Small intestine (tissue), 7 donors: ENCODE measurements at regions not wholly inside any gene's neighbourhood (a gene's known extent, or its start where the extent isn't known, plus 50 kb on each side); places are given as distances from the start of the nearest gene placed in this dataset.

Source experiments
- DNase-seq, 2 donors: peaks; one replicate each; pipeline versions ENCODE4 v3.0.0 to v3.0.0-alpha.2; 2013
- FAIRE-seq: peaks from 2 replicates; lab custom pipeline; 2012; peaks lifted over from hg19 to GRCh38; lab: Jason Lieb, UNC
- H3K27ac ChIP-seq, 3 donors: one replicate each; pipeline ENCODE4 v1.5.1; 2013; ENCODE audit warnings: low read length in 2 of 3, mild to moderate bottlenecking in 2 of 3, control low read depth in 1 of 3, inconsistent platforms in 1 of 3, low read depth in 1 of 3, moderate library complexity in 1 of 3
- H3K27me3 ChIP-seq, 3 donors: one replicate each; pipeline ENCODE4 v1.6.1; 2013; ENCODE audit warnings: low read length in 3 of 3, inconsistent platforms in 1 of 3; ENCODE audit not compliant: control insufficient read depth in 3 of 3, insufficient read depth in 3 of 3
- H3K36me3 ChIP-seq, 3 donors: one replicate each; pipeline ENCODE4 v1.6.1; 2013; ENCODE audit warnings: low read length in 3 of 3, inconsistent platforms in 1 of 3, low read depth in 1 of 3, mild to moderate bottlenecking in 1 of 3, moderate library complexity in 1 of 3; ENCODE audit not compliant: control insufficient read depth in 3 of 3, insufficient read depth in 2 of 3
- H3K4me1 ChIP-seq, 3 donors: one replicate each; pipeline ENCODE4 v1.6.1; 2013; ENCODE audit warnings: low read length in 2 of 3, inconsistent platforms in 1 of 3, low read depth in 1 of 3, mild to moderate bottlenecking in 1 of 3, moderate library complexity in 1 of 3; ENCODE audit not compliant: control insufficient read depth in 3 of 3, insufficient read depth in 2 of 3
- H3K4me3 ChIP-seq, 3 donors: one replicate each; pipeline ENCODE4 v1.5.1; 2013; ENCODE audit warnings: low read length in 3 of 3, control low read depth in 1 of 3, inconsistent platforms in 1 of 3, low read depth in 1 of 3, mild to moderate bottlenecking in 1 of 3, moderate library complexity in 1 of 3
- H3K9me3 ChIP-seq, 2 donors: one replicate each; pipeline ENCODE4 v1.6.1; 2013; ENCODE audit warnings: low read depth in 1 of 2, low read length in 1 of 2; ENCODE audit not compliant: control insufficient read depth in 2 of 2, insufficient read depth in 1 of 2
- WGBS, 3 donors: extraction: QIAGEN DNeasy Blood & Tissue Kit; methylation state at CpG; one replicate each; pipeline ENCODE4 v1.1.7; 2013; 5-methylcytosine and 5-hydroxymethylcytosine counted together
- donor health status: healthy with polysubstance abuse.
- donor health status: control.
- donor health status: control.
- donor health status: Bipolar disorder and iron deficiency.
- donor health status: healthy.

GRCh38 chr10:60494774-60495173 is 105.1 kb upstream of the ANK3 start:
- FAIRE-seq = no peak
- H3K27me3 ChIP-seq = no peaks in the 10 kb centered on the region
- H3K36me3 ChIP-seq = no peaks in the 10 kb centered on the region
- no peak overlapping the region for H3K27ac ChIP-seq
- DNase-seq = no peak
- no peaks in the 10 kb centered on the region for H3K9me3 ChIP-seq
- H3K4me3 ChIP-seq = no peak overlapping the region
- WGBS, 3 donors = 91 to 97% (median 93%) methylated on average over 2 of the region's 2 CpGs
- H3K4me1 ChIP-seq = peaks cover 0 to 2% (median 0%) of the 10 kb centered on the region in 3 donors

GRCh38 chr10:60491162-60491561 is 101.5 kb upstream of the ANK3 start:
- no peaks in the 10 kb centered on the region for H3K27me3 ChIP-seq
- WGBS, 3 donors = 81 to 83% (median 82%) methylated on average over 2 of the region's 2 CpGs
- H3K27ac ChIP-seq = no peak overlapping the region
- no peaks in the 10 kb centered on the region for H3K36me3 ChIP-seq
- H3K4me1 ChIP-seq = peaks cover 0 to 2% (median 0%) of the 10 kb centered on the region in 3 donors
- H3K4me3 ChIP-seq = no peak overlapping the region
- no peak for DNase-seq
- no peaks in the 10 kb centered on the region for H3K9me3 ChIP-seq
- FAIRE-seq = no peak

- H3K4me1 ChIP-seq = peaks cover 0 to 2% (median 0%) of the 10 kb centered on the region in 3 donors
- no peaks in the 10 kb centered on the region for H3K27me3 ChIP-seq
- no peak overlapping the region for H3K27ac ChIP-seq
- no peak overlapping the region for H3K4me3 ChIP-seq
- H3K9me3 ChIP-seq = no peaks in the 10 kb centered on the region
- DNase-seq (no peak), FAIRE-seq (no peak)
- H3K36me3 ChIP-seq = no peaks in the 10 kb centered on the region
- WGBS, 3 donors = 62 to 80% (median 69%) methylated on average over 3 of the region's 3 CpGs
These were observed 100.3 kb upstream of the ANK3 start for GRCh38 chr10:60490013-60490412.

DNA sequence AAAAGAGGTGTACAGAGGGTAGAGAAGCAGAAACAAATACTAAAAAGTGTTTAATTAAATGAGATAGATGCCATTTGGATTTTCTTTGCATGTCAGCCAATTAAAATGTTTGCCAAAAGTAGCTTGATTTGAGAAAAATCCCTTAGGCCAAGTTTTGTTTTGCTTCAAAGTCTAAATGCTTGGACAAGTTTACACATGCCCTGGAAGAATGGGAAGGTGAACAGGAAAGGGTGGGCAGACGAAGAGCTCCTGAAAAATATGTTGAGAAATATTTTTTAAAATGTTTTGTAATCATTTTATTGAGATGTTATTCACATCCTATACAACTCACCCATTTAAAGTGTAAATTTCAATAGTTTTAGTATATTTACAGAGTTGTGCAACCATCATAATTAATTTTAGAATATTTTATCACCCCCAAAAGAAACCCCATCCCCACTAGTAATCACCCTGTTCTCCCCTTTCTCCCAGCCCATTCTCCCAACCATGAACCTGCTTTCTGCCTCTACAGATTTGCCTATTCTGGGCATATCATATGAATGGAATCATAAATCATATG is 98.5 kb upstream of the ANK3 start:
- H3K27me3 ChIP-seq = no peaks in the 10 kb centered on the region
- H3K4me1 ChIP-seq = peaks cover 0 to 2% (median 0%) of the 10 kb centered on the region in 3 donors
- no peaks in the 10 kb centered on the region for H3K9me3 ChIP-seq
- H3K36me3 ChIP-seq = no peaks in the 10 kb centered on the region
- H3K4me3 ChIP-seq = no peak overlapping the region
- no peak overlapping the region for H3K27ac ChIP-seq
- FAIRE-seq (no peak), DNase-seq (no peak)
- 70 to 83% (median 78%) methylated on average over 1 of the region's 1 CpG for WGBS, 3 donors

DNA sequence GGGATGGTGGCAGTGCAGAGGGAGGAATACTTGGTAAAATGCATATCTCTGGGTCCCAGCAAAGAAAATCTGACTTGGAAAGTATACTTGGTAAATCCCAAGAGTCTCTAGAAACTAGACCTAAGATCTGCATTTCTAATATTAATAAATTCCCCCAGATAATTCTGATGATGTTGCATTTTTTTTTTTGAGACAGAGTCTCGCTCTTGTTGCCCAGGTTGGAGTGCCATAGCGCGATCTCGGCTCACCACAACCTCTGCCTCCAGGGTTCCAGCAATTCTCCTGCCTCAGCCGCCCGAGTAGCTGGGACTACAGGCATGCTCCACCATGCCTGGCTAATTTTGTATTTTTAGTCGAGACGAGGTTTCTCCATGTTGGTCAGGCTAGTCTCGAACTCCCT is 97.9 kb upstream of the ANK3 start:
- Histone ChIP-seq H3K27me3 (no peaks in the 10 kb centered on the region), H3K27ac (no peak overlapping the region), H3K4me1 (peaks cover 0 to 2% (median 0%) of the 10 kb centered on the region in 3 donors), H3K4me3 (no peak overlapping the region), H3K36me3 (no peaks in the 10 kb centered on the region), H3K9me3 (no peaks in the 10 kb centered on the region)
- no peak for DNase-seq
- 87 to 94% (median 93%) methylated on average over 9 of the region's 9 CpGs for WGBS, 3 donors
- FAIRE-seq = no peak

DNA sequence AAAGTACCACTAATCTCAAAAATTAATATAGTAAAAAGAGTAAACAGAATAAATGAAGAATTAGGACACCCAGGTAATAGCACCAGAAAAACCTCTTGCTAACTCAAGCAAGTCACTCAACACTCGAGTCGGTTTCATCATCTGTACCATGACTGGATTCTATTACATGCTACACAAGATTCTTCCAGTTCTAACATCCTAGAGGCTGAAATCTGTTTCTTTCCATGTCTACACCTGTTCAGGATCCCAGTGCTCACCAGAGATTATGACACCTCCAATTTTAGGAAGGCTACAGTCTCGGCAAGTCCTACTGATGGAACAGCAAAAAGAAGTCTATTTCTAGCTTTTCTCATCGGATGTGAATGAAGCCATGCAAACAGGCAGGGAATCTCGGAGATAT is 95.3 kb upstream of the ANK3 start:
- DNase-seq (no peak), FAIRE-seq (no peak)
- no peaks in the 10 kb centered on the region for H3K27me3 ChIP-seq
- 94 to 100% (median 96%) methylated on average over 5 of the region's 5 CpGs for WGBS, 3 donors
- H3K4me1 ChIP-seq = no peaks in the 10 kb centered on the region
- no peaks in the 10 kb centered on the region for H3K9me3 ChIP-seq
- H3K27ac ChIP-seq = no peak overlapping the region
- H3K36me3 ChIP-seq = no peaks in the 10 kb centered on the region
- no peak overlapping the region for H3K4me3 ChIP-seq

DNA sequence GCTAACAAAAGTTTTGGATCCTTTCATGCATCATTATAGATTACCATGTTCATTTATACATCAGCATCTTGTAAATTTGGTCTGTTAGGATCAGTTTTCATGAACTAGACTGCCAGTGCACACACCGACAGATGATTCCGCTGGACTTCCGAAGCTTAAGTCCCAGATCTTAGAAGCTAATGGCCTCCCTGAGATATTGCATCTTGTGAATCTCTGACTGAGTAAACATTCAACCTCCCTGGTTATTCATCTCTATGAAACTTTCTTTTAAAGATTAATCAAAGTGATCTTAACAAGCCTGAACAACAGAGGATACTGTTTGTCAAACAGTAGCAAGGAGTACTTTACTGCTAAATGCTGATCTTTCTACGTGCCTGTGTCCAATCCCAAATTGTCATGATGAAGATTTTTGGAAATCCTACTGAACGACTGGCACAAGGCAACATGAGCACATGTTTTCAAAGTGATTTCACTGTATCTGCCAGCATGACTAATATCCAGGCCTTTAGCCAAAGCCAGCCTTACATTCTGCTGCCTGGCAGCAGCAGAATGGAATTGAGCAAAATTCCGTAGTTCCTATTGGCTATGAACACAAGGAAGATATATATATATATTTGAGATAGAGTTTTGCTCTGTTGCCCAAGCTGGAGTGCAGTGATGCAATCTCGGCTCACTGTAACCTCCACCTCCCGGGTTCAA is 91.3 kb upstream of the ANK3 start:
- WGBS, 3 donors = 76 to 92% (median 84%) methylated on average over 8 of the region's 8 CpGs
- no peak for FAIRE-seq
- Histone ChIP-seq H3K4me3 (no peak overlapping the region), H3K9me3 (no peaks in the 10 kb centered on the region), H3K36me3 (no peaks in the 10 kb centered on the region), H3K27me3 (no peaks in the 10 kb centered on the region), H3K4me1 (no peaks in the 10 kb centered on the region), H3K27ac (no peak overlapping the region)
- peak in 1 of 2 donors; percentile 6 for DNase-seq

GRCh38 chr10:60479305-60480020 is 89.8 kb upstream of the ANK3 start:
- Histone ChIP-seq H3K4me3 (no peak overlapping the region), H3K27me3 (no peaks in the 10 kb centered on the region), H3K36me3 (no peaks in the 10 kb centered on the region), H3K9me3 (no peaks in the 10 kb centered on the region), H3K27ac (no peak overlapping the region), H3K4me1 (no peaks in the 10 kb centered on the region)
- 82 to 86% (median 86%) methylated on average over 4 of the region's 4 CpGs for WGBS, 3 donors
- DNase-seq (no peak), FAIRE-seq (no peak)
